Stomach (tissue), 8 donors: ENCODE measurements at regions not wholly inside any gene's neighbourhood (a gene's known extent, or its start where the extent isn't known, plus 50 kb on each side); places are given as distances from the start of the nearest gene placed in this dataset.

Experiments
- DNase-seq, 2 donors: peaks; one replicate each; pipeline versions ENCODE4 v3.0.0 to v3.0.0-alpha.2; 2013 to 2019
- H3K27ac ChIP-seq, 5 donors: fragments of 200-600 bp in 4 of 5; sonication (generic) in 4 of 5; one replicate each; pipeline ENCODE4 v1.5.1; 2013 to 2019; ENCODE audit warnings: mild to moderate bottlenecking in 1 of 5, moderate library complexity in 1 of 5
- H3K27me3 ChIP-seq, 3 donors: fragments of 200-600 bp; sonication (generic); one replicate each; pipeline ENCODE4 v1.5.1; 2017 to 2019; ENCODE audit warnings: mixed run types in 1 of 3
- H3K36me3 ChIP-seq, 4 donors: fragments of 200-600 bp; sonication (generic); 1 replicate in 3 of 4; 2 replicates in 1 of 4; pipeline ENCODE4 v1.5.1; 2016 to 2019
- H3K4me1 ChIP-seq, 4 donors: fragments of 200-600 bp; sonication (generic); one replicate each; pipeline ENCODE4 v1.5.1; 2016 to 2019
- H3K4me3 ChIP-seq, 4 donors: fragments of 200-600 bp; sonication (generic) in 3 of 4; one replicate each; pipeline ENCODE4 v1.5.1; 2016 to 2019; ENCODE audit warnings: mild to moderate bottlenecking in 1 of 4
- H3K9me3 ChIP-seq, 4 donors: fragments of 200-600 bp; sonication (generic); one replicate each; pipeline ENCODE4 v1.5.1; 2016 to 2019
- EP300 ChIP-seq: sonication (generic); formaldehyde crosslinking; IDR thresholded peaks from one replicate; pipeline ENCODE4 v1.6.1; 2017; ENCODE audit warnings: antibody characterized with exemption
- POLR2A ChIP-seq, 4 donors: fragments of 450-650 bp; IDR thresholded peaks; one replicate each; pipeline ENCODE4 v1.6.1; 2016; ENCODE audit warnings: antibody characterized with exemption in 4 of 4, control low read depth in 2 of 4, mild to moderate bottlenecking in 1 of 4, moderate library complexity in 1 of 4
- POLR2AphosphoS5 ChIP-seq, 3 donors: sonication (generic); formaldehyde crosslinking; IDR thresholded peaks; one replicate each; pipeline ENCODE4 v1.6.1; 2016; ENCODE audit warnings: antibody characterized with exemption in 3 of 3
- WGBS, 5 donors: extraction: QIAGEN DNeasy Blood & Tissue Kit in 3 of 5; methylation state at CpG; one replicate each; pipeline versions ENCODE4 v1.1.5 to v1.1.7; 2013 to 2018; 5-methylcytosine and 5-hydroxymethylcytosine counted together
- intact Hi-C: fragments of 100-400 bp; cut with DNase I; formaldehyde crosslinking; loops from one replicate; pipeline ENCODE4 v1.15.1; 2023; ENCODE audit warnings: low total_unique reads
- TF ChIP-seq, protein P1 (sequence below), 7 experiments: fragments of 450-650 bp in 4 of 7; fragments of 200-600 bp in 3 of 7; sonication (generic) in 3 of 7; IDR thresholded peaks; one replicate each; pipeline ENCODE4 v1.5.1; 2016 to 2019; ENCODE audit warnings: antibody characterized with exemption in 7 of 7, control low read depth in 2 of 7, mild to moderate bottlenecking in 1 of 7
- donor health status: healthy with polysubstance abuse.
- donor health status: Bipolar disorder and iron deficiency.
- donor health status: healthy.

DNA sequence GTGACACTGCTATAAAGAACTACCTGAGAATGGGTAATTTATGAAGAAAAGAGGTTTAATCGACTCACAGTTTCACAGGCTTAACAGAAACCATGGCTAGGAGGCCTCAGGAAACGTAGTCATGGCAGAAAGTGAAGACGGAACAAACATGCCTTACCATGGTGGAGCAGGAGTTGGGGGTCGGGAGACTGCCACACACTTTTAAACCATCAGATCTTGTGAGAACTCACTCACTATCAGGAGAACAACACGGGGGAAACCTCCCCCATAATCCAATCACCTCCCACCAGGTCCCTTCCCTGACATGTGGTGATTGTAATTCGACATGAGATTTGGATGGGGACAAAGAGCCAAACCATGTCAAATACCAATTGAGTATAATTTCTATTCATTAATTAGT is 2392.6 kb upstream of the C9orf72 start:
- intact Hi-C loops = no loop called here
- TF ChIP-seq EP300 (no peak), POLR2A (IDR thresholded peaks at IDR 0.05) (no peak), POLR2AphosphoS5 (IDR thresholded peaks at IDR 0.05) (no peak)
- TF ChIP-seq, protein P1, sequence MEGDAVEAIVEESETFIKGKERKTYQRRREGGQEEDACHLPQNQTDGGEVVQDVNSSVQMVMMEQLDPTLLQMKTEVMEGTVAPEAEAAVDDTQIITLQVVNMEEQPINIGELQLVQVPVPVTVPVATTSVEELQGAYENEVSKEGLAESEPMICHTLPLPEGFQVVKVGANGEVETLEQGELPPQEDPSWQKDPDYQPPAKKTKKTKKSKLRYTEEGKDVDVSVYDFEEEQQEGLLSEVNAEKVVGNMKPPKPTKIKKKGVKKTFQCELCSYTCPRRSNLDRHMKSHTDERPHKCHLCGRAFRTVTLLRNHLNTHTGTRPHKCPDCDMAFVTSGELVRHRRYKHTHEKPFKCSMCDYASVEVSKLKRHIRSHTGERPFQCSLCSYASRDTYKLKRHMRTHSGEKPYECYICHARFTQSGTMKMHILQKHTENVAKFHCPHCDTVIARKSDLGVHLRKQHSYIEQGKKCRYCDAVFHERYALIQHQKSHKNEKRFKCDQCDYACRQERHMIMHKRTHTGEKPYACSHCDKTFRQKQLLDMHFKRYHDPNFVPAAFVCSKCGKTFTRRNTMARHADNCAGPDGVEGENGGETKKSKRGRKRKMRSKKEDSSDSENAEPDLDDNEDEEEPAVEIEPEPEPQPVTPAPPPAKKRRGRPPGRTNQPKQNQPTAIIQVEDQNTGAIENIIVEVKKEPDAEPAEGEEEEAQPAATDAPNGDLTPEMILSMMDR (IDR thresholded peaks at IDR 0.05) = no peak
- DNase-seq = no peak

DNA sequence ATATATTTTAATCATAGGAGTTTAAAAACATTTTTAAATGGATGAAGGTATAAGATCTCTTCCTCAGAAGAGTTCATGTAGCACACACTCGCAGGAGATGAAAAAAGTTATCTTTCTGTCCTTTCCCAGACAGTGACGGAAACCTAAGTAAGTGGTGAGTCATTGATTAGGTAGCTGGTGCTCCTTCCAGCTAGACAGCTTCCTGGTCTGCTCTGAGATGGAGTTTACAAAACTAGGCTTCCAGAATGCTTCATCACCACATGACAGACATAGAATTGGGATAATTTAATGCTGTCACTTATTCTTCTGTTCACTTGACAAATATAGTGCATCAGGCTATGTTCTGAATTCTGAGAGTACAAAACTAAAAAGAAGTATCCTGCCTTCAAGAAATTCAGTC is 2393.0 kb upstream of the C9orf72 start:
- peaks cover 0 to 6% (median 0%) of the 10 kb centered on the region in 4 donors for H3K9me3 ChIP-seq
- intact Hi-C loops = no loop called here

More for the DNA sequence above, 2392.6 kb upstream of the C9orf72 start:
- Histone ChIP-seq H3K27ac (no peak overlapping the region), H3K9me3 (peaks cover 0 to 6% (median 0%) of the 10 kb centered on the region in 4 donors), H3K27me3 (no peaks in the 10 kb centered on the region), H3K36me3 (no peaks in the 10 kb centered on the region), H3K4me1 (no peaks in the 10 kb centered on the region), H3K4me3 (no peak overlapping the region)
- WGBS, 5 donors = 55 to 67% (median 61%) methylated on average over 6 of the region's 6 CpGs

GRCh38 chr9:29968831-29969230 is 2395.6 kb upstream of the C9orf72 start:
- H3K36me3 ChIP-seq = no peaks in the 10 kb centered on the region
- no peak for DNase-seq
- intact Hi-C loops = no loop called here
- no peaks in the 10 kb centered on the region for H3K27me3 ChIP-seq
- peaks cover 0 to 6% (median 0%) of the 10 kb centered on the region in 4 donors for H3K9me3 ChIP-seq
- no peak overlapping the region for H3K27ac ChIP-seq
- no peak overlapping the region for H3K4me3 ChIP-seq
- WGBS, 5 donors = 80 to 95% (median 91%) methylated on average over 1 to 3 of the region's 3 CpGs
- TF ChIP-seq, protein P1 (IDR thresholded peaks at IDR 0.05) = no peak
- no peak for TF ChIP-seq POLR2AphosphoS5 (IDR thresholded peaks at IDR 0.05)
- TF ChIP-seq POLR2A (IDR thresholded peaks at IDR 0.05) = no peak
- TF ChIP-seq EP300 = no peak
- no peaks in the 10 kb centered on the region for H3K4me1 ChIP-seq

More for the DNA sequence above, 2393.0 kb upstream of the C9orf72 start:
- TF ChIP-seq EP300 = no peak
- TF ChIP-seq POLR2A (IDR thresholded peaks at IDR 0.05) = no peak
- TF ChIP-seq POLR2AphosphoS5 (IDR thresholded peaks at IDR 0.05) = no peak
- TF ChIP-seq, protein P1 (IDR thresholded peaks at IDR 0.05) = no peak
- no peak overlapping the region for H3K4me3 ChIP-seq
- no peaks in the 10 kb centered on the region for H3K4me1 ChIP-seq
- DNase-seq = no peak
- no peak overlapping the region for H3K27ac ChIP-seq
- no peaks in the 10 kb centered on the region for H3K36me3 ChIP-seq
- H3K27me3 ChIP-seq = no peaks in the 10 kb centered on the region
- WGBS, 5 donors = 48 to 74% (median 66%) methylated on average over 2 of the region's 2 CpGs

DNA sequence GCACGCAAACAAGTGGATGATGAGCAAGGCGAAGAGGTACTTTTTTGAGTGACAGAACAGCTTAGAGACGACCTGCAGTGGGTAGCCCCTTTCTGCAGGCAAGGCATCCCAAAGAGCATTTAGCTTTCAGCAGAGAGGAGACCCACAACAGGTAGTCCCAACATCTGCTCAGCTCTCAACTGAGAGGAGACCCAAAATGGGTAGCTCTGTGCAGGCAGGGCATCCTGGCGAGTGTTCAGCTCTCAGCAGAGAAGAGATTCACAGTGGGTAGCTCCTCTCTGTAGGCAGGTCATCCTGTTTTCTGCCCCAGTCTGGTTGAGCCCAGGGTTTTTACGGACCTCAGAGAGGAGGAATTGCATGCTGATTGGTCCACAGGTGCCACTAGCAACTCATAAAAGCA is 2396.1 kb upstream of the C9orf72 start:
- intact Hi-C loops = no loop called here
- Histone ChIP-seq H3K27ac (no peak overlapping the region), H3K9me3 (peaks cover 0 to 6% (median 0%) of the 10 kb centered on the region in 4 donors), H3K36me3 (no peaks in the 10 kb centered on the region), H3K4me1 (no peaks in the 10 kb centered on the region), H3K4me3 (no peak overlapping the region), H3K27me3 (no peaks in the 10 kb centered on the region)
- 74 to 79% (median 77%) methylated on average over 5 of the region's 5 CpGs for WGBS, 5 donors
- TF ChIP-seq POLR2AphosphoS5 (IDR thresholded peaks at IDR 0.05) (no peak), EP300 (no peak), POLR2A (IDR thresholded peaks at IDR 0.05) (no peak)
- TF ChIP-seq, protein P1 (IDR thresholded peaks at IDR 0.05) = no peak
- no peak for DNase-seq
